Hematopoietic multipotent progenitor cell treated with erythropoietin and hydrocortisone succinate and interleukin-3 and kit ligand, for 6 days (in vitro differentiated cells): ENCODE measurements at regions not wholly inside any gene's neighbourhood (a gene's known extent, or its start where the extent isn't known, plus 50 kb on each side); places are given as distances from the start of the nearest gene placed in this dataset.

Experiments used
- DNase-seq: peaks from one replicate; pipeline ENCODE4 v3.0.0-alpha.2; 2015

GRCh38 chr14:42869681-42870080 is 1263.0 kb downstream of the LRFN5 start:
- no peak for DNase-seq

DNA sequence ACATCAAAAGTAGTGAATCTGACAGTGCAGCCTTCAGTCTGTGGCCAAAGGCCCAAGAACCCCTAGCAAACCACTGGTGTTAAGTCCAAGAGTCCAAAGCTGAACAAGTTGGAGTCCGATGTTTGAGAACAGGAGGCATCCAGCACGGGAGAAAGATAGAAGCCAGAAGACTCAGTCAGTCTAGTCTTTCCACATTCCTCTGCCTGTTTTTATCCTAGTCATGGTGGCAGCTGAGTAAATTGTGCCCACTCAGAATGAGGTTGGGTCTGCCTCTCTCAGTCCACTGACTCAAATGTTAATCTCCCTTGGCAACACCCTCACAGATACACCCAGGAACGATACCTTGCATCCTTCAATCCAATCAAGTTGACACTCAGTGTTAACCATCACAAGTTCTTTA is 1255.4 kb downstream of the LRFN5 start:
- DNase-seq, result no peak

GRCh38 chr14:42860371-42860770 is 1253.7 kb downstream of the LRFN5 start:
- DNase-seq, result no peak

- no peak for DNase-seq
Observed at GRCh38 chr14:42856106-42856505, 1249.4 kb downstream of the LRFN5 start.

GRCh38 chr14:42855085-42855484 is 1248.4 kb downstream of the LRFN5 start:
- DNase-seq, result no peak

DNA sequence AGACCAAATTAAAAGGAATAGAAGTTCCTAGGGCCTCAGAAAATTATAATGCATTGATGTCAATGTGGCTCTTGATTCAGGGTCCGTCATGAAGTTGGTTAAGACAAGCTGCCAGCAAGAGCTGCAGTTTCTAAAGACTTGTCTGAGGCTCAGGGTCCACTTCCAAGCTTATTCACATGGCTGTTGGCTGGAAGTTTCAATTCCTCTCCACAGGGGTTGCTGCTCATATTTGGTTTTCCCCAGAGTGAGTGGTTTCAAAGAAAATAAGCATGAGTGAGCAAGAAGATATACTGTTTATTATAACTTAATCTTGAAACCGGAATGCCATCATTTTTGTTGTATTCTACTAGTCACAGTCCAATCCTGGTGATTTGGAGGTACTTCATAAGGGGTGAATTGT is 1247.4 kb downstream of the LRFN5 start:
- DNase-seq, result no peak

DNA sequence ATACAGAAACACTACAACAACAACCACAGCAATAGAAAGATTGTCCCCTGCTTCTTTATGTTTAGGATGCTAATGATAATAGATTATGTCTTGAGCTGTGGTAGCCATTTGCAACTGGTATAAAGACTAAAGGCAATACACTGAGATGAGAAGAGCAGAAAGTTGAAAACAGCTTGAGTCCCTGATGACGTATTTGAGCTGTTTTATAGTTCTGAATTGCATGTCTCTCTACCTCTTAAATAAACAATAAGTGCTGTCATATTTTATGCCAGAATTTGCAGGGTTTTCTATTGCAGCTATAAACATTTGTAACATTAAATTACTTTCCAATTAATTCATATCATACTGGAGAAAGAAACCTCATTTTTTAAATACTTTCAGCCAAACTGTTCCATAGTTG is 1242.0 kb downstream of the LRFN5 start:
- DNase-seq, result no peak

DNA sequence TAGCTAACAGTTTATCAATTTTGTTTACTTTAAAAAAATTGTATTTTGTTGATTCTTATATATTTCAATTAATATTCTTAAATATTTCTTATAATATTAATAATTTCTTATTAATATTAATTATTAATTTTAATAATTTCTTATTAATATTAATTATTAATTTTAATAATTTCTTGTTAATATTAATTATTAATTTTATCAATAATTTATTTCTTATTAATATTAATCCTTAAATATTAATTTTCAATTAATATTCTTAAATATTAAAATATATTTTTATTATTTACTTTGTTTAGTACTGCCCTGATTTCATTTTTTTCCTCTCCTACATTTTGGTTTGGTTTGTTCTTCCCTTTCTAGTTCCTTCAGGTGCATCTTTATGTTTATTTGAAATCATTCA is 1208.1 kb downstream of the LRFN5 start:
- no peak for DNase-seq

DNA sequence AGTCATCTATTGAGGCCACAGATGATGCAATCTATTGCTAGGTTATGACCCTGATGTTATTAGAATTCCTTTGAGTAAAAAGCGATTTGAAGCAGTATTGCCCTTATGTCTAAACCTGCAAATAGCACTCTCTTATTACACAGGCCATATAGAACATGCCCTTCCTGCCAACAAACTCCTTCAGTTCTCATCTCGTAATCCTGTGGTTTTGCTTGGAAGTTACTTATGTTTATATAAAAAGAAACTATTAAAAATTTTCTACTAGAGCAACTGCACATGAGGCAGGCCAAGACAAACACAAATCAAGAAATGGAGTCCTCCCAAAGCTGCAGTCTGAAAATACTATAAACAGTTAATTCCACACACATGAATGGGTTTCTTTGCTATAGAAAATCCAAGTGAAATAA is 1200.2 kb downstream of the LRFN5 start:
- no peak for DNase-seq

GRCh38 chr14:42804141-42804540 is 1197.5 kb downstream of the LRFN5 start:
- no peak for DNase-seq

GRCh38 chr14:42802346-42802745 is 1195.7 kb downstream of the LRFN5 start:
- DNase-seq, result no peak

DNA sequence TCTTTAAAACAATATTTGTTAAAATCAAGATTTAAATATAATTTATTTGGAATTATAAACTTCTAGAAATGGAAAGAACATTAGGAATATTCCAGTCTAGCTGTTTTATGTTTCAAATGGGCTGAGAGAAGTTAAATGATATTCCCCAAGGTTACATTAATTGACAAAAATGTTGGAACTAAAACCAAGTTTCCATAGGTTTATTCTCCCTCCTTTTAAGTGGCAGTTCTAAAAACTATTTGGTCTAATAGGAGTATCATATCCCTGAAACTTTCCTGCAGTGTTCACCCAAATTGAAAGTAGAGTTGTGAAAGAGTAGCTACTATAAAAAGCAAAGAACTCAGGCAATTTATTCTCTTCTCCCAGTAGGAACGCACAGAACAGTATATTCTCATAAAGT is 1185.5 kb downstream of the LRFN5 start:
- DNase-seq, result no peak

DNA sequence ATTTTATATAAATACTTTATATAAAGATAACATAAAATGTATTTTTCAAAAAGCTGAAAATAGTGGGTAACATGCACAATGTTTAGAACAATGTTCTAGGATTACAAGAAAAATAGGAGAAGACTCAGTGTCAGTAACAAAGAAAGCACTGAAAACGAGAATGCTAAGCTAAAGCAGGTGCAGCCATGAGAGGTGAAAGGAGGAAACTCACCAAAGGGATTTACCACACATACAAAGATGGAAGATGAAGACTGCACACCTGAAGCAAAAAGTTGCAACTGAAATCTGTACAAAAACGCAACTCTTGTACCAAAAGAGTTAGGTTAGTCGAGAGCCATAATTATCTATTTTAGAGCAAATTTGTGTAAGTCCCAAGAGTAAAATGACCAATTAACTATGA is 1176.1 kb downstream of the LRFN5 start:
- no peak for DNase-seq

- no peak for DNase-seq
Observed at GRCh38 chr14:42778984-42779383, 1172.3 kb downstream of the LRFN5 start.

GRCh38 chr14:42750771-42751170 is 1144.1 kb downstream of the LRFN5 start:
- DNase-seq, result no peak

GRCh38 chr14:42742084-42742483 is 1135.4 kb downstream of the LRFN5 start:
- DNase-seq, result no peak

GRCh38 chr14:42736408-42736807 is 1129.7 kb downstream of the LRFN5 start:
- DNase-seq, result no peak

DNA sequence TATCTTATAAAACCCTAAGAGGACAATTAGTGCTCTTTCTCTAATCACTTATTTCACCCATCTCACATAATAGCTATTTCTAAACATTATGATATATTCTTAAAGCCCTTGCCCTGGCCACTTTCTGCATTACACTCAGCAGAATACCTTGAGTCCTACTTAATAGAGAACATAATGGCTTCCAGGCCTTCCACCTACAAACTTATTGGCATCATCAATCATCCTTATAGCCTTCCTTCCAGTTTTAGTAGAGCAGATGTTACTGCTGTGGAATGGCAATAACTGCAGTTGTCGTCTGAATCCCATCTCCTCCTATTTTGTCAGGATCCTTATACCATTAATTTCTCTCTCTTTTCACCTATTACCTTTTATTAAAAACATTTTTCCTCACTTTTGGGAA is 1127.4 kb downstream of the LRFN5 start:
- DNase-seq, result no peak

DNA sequence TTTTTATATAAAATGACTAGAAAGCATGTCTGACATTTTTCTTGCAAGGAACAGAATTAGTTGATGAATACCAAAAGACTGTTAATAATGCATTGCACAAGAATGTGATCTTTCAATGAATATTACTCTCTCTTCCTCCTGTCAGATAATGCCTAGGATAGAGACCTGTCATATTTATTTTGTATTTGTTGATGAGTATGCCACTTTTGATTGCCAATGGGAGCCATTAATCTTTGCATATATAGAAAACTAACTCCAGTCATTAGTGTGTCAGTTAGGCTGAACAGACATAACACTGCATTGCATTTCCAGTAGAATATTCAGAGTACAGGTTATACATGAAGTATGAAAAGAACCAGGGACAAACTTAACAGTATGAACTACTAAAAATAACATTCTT is 1125.3 kb downstream of the LRFN5 start:
- DNase-seq, result no peak

DNA sequence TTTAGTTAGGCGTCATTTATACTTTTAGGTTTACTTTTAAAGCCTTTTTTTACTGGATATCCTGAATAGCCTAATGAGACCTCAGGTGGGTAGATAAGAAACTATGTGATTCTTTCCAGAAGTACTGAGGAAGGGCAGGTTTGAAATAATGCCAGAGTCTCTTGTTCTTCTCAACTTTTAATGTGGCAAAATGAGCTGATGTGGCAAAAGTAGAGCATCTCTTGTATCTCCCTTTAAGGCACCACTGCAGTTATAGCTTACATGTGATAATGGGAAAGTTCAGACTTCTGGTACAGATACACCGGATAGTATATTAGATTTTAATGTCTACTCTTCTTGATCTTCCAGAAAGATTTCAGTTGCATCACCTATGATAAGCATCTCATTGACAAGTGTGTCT is 1124.8 kb downstream of the LRFN5 start:
- no peak for DNase-seq

- no peak for DNase-seq
Observed at GRCh38 chr14:42729681-42730080, 1123.0 kb downstream of the LRFN5 start.

- no peak for DNase-seq
Observed at GRCh38 chr14:42719391-42719790, 1112.7 kb downstream of the LRFN5 start.

DNA sequence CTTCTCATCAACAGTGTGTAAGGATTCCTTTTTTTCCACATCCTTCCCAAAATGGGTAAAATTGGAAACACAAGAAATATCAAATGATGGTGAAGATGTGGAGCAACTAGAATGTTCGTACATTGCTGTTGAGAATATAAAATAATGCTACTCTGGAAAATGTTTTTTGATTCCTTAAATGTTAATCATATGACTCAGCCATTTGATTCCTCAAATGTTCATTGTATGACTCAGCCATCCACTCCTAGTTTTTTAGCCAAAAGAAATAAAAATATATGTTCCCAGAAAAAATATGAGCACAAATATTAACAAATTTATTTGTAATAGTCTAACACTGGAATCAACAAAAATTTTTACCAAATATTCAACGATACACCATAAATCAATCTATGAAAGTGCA is 1108.6 kb downstream of the LRFN5 start:
- no peak for DNase-seq

- DNase-seq, result no peak
Observed at GRCh38 chr14:42710071-42710470, 1103.4 kb downstream of the LRFN5 start.

DNA sequence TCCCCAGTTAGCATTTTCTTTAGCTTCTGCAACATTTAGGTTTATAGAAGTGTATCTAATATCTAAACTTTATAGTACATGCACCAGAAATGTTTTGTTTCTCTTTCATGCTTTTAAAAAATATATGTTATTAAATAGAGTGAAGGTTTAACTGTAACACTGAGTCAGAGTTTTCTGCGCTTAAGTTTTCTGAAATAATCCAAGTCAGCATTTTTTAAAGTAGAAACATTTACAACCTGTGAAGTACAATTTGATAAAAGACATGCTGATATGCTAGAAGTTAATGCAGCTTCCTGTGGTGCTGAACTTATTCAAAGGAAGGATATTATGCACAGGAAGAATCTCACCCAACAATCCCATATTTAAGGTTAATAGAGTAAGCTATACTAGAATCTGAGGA is 1096.8 kb downstream of the LRFN5 start:
- DNase-seq, result no peak

DNA sequence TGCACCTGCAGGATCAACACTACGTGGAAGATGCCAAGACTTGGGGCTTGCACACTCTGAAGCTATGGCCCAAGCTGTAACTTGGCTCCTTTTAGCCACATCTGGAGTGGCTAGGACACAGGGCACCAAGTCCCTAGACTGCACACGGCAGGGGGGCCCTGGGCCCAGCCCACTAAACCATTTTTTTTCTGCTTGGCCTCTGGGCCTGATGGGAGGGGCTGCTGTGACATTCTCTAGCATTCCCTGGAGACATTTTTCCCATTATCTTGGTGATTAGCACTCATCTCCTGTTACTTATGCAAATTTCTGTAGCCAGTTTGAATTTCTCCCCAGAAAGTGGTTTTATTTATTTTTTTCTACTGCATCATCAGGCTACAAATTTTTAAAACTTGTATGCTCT is 1080.7 kb downstream of the LRFN5 start:
- no peak for DNase-seq
